ENCODE measurements at regions not wholly inside any gene's neighbourhood (a gene's known extent, or its start where the extent isn't known, plus 50 kb on each side); places are given as distances from the start of the nearest gene placed in this dataset.

DNA sequence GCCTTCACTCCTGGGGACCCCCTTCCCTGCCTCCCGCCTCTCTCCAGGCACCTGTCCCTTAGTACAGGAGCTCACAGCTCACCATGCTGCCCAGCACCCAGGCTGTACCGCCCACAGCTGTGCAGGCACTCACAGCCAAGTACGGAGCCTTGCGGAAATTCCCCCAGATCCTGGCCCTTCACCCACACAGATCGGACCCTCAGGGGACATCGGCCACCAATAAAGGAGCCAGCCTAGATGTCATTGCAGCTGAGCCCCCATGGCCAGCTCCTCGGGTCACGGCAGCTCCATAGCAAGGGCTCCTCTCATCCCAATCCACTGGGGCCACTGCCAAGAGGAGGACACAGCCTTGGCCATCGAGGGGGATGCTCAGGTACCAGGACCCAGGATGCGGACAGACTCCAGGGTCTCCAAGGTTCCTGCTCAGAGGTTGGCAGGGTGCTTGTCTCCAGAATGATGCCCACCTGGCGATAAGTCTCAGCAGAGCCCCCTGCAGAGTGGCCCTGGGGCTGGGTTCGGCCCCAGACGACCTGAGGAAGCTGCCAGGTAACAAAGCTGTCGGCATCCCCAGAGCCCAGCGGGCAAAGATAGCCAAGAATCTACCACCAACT, 82.3 kb downstream of the YTHDF1 start:
- H3K36me3 ChIP-seq, result no peaks in the 10 kb centered on the region
- in situ Hi-C loops (cut with MboI; ENCODE audit: low pct_ligation_motif_present in 1 of 4, low pct_unique_long_range_greater_than_20kb in 1 of 4, low sequenced_read_pairs in 3 of 4) (no loop called here), intact Hi-C loops (cut with DNase I; ENCODE audit: low total_unique reads) (loop anchor here (1.0 kb wide), 1 partner anchor 33 kb away; no protein-coding TSS in a partner anchor)
- WGBS, 2 donors (ENCODE audit: low coverage in 1 of 2), result 90% methylated on average over 4 to 15 of the region's 15 CpGs
- no peak for DNase-seq
- H3K27ac ChIP-seq, result no peak overlapping the region
- H3K9me3 ChIP-seq, result no peaks in the 10 kb centered on the region
- no peaks in the 10 kb centered on the region for H3K4me1 ChIP-seq
- TF ChIP-seq POLR2AphosphoS5 (IDR thresholded peaks at IDR 0.05), result no peak
- no peak for TF ChIP-seq CTCF (IDR thresholded peaks at IDR 0.05)
- TF ChIP-seq EP300 (IDR thresholded peaks at IDR 0.05; ENCODE audit: low read depth), result no peak
- no peak for TF ChIP-seq POLR2A (IDR thresholded peaks at IDR 0.05)
- peaks cover 27% of the 10 kb centered on the region for H3K27me3 ChIP-seq
- no peak overlapping the region for H3K4me3 ChIP-seq

DNA sequence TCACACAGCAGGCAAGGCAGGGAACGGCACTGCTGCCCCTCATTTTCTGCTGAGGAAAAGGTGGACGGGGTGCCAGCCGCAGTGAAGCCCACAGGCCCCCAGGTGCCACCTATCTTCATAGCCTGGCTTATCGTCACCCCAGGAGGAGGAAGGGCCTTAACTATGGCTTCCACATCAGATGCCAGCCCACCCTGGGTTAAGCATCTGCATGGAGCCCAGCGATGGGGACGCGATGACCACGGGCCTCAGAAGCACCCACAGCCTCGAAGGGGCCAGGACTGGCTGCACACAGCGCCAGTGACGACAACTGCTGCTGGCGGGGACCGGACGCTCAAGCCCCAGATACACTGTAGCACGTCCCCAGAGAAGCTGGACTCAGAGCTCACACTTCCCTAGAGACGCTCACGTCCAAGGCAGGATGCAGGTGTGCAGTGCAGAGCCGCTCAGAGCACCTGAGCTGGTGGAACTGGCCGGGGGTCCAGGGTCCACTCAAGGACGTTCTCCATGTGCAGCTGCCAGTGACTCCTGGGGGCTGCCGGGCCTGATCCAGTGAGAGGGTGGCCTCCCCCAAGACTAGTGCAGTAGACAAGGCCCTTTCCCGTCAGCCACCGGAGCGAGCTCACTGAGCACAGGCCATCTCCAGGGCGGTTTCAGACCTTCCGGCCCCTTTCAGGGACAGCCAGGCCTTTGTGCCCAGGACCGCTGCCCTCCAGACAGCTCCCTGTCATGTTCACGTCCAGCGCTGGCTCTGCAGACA, 83.0 kb downstream of the YTHDF1 start:
- Histone ChIP-seq H3K27ac (no peak overlapping the region), H3K9me3 (no peaks in the 10 kb centered on the region), H3K4me1 (no peaks in the 10 kb centered on the region), H3K27me3 (peaks cover 31% of the 10 kb centered on the region), H3K4me3 (no peak overlapping the region), H3K36me3 (no peaks in the 10 kb centered on the region)
- DNase-seq, result no peak
- in situ Hi-C loops (cut with MboI; ENCODE audit: low pct_ligation_motif_present in 1 of 4, low pct_unique_long_range_greater_than_20kb in 1 of 4, low sequenced_read_pairs in 3 of 4) (no loop called here), intact Hi-C loops (cut with DNase I; ENCODE audit: low total_unique reads) (loop anchor here (1.0 kb wide), 1 partner anchor 33 kb away; no protein-coding TSS in a partner anchor)
- TF ChIP-seq EP300 (IDR thresholded peaks at IDR 0.05; ENCODE audit: low read depth), result no peak
- TF ChIP-seq CTCF (IDR thresholded peaks at IDR 0.05), result no peak
- TF ChIP-seq POLR2AphosphoS5 (IDR thresholded peaks at IDR 0.05), result no peak
- TF ChIP-seq POLR2A (IDR thresholded peaks at IDR 0.05), result no peak
- WGBS, 2 donors (ENCODE audit: low coverage in 1 of 2), result 81% methylated on average over 29 of the region's 29 CpGs; no CpG with 5 or more reads in 1 of the 2 donors

GRCh38 chr20:63132131-63132714, 83.7 kb downstream of the YTHDF1 start:
- TF ChIP-seq POLR2A (IDR thresholded peaks at IDR 0.05), result no peak
- TF ChIP-seq EP300 (IDR thresholded peaks at IDR 0.05; ENCODE audit: low read depth), result no peak
- no peak for TF ChIP-seq CTCF (IDR thresholded peaks at IDR 0.05)
- no peak for TF ChIP-seq POLR2AphosphoS5 (IDR thresholded peaks at IDR 0.05)
- Histone ChIP-seq H3K9me3 (no peaks in the 10 kb centered on the region), H3K27ac (no peak overlapping the region), H3K36me3 (no peaks in the 10 kb centered on the region), H3K4me1 (no peaks in the 10 kb centered on the region), H3K4me3 (no peak overlapping the region), H3K27me3 (peaks cover 31% of the 10 kb centered on the region)
- in situ Hi-C loops (cut with MboI; ENCODE audit: low pct_ligation_motif_present in 1 of 4, low pct_unique_long_range_greater_than_20kb in 1 of 4, low sequenced_read_pairs in 3 of 4), result no loop called here
- WGBS, 2 donors (ENCODE audit: low coverage in 1 of 2), result 79% methylated on average over 17 of the region's 17 CpGs; no CpG with 5 or more reads in 1 of the 2 donors
- intact Hi-C loops (cut with DNase I; ENCODE audit: low total_unique reads), result no loop called here
- no peak for DNase-seq
